Activated CD4-positive, alpha-beta T cell treated with anti-CD3 and anti-CD28 coated beads, Interleukin-2, amount 10 ng/mL, durations not matched to agents 24 days and 14 days (primary cell): ENCODE measurements at regions not wholly inside any gene's neighbourhood (a gene's known extent, or its start where the extent isn't known, plus 50 kb on each side); places are given as distances from the start of the nearest gene placed in this dataset.
A peak's percentile ranks its signal among the peaks of the same experiment; 100 is the strongest.

Experiments used
- DNase-seq: peaks from one replicate; pipeline ENCODE4 v3.0.0; 2022
- H3K27ac Mint-ChIP-seq: one replicate; pipeline ENCODE4 v1.8.0; 2022; ENCODE audit warnings: mild to moderate bottlenecking, mixed read lengths
- H3K27me3 Mint-ChIP-seq: one replicate; pipeline ENCODE4 v1.8.0; 2022; ENCODE audit warnings: mixed read lengths
- H3K36me3 Mint-ChIP-seq: one replicate; pipeline ENCODE4 v1.8.0; 2022; ENCODE audit warnings: low read depth, mild to moderate bottlenecking, mixed read lengths
- H3K4me1 Mint-ChIP-seq: one replicate; pipeline ENCODE4 v1.8.0; 2021; ENCODE audit warnings: mixed read lengths
- H3K4me3 Mint-ChIP-seq: one replicate; pipeline ENCODE4 v1.8.0; 2022; ENCODE audit warnings: mild to moderate bottlenecking, moderate library complexity, mixed read lengths
- H3K9me3 Mint-ChIP-seq: one replicate; pipeline ENCODE4 v1.8.0; 2021; ENCODE audit warnings: mixed read lengths
- intact Hi-C: fragments of 100-400 bp; cut with micrococcal nuclease; formaldehyde crosslinking; loops from one replicate; pipeline ENCODE4 v1.15.1; 2023

DNA sequence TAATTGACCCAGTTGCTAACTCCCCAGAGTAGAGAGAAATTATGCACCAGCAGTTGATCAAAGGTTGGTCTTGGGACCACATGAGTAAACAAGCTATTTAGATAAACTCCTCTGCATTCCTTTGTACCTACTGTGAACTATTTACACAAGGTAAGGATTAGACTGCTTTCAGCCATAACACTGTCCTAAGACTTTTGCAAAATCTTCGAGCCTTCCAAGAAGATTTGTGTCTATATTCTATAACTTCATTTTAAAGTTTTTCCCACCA is 108.5 kb upstream of the UNC13C start:
- no peak overlapping the region for H3K4me3 Mint-ChIP-seq
- no peaks in the 10 kb centered on the region for H3K27me3 Mint-ChIP-seq
- DNase-seq: no peak
- H3K27ac Mint-ChIP-seq: no peak overlapping the region
- intact Hi-C loops: no loop called here
- no peaks in the 10 kb centered on the region for H3K36me3 Mint-ChIP-seq
- H3K9me3 Mint-ChIP-seq: no peaks in the 10 kb centered on the region
- H3K4me1 Mint-ChIP-seq: no peaks in the 10 kb centered on the region

DNA sequence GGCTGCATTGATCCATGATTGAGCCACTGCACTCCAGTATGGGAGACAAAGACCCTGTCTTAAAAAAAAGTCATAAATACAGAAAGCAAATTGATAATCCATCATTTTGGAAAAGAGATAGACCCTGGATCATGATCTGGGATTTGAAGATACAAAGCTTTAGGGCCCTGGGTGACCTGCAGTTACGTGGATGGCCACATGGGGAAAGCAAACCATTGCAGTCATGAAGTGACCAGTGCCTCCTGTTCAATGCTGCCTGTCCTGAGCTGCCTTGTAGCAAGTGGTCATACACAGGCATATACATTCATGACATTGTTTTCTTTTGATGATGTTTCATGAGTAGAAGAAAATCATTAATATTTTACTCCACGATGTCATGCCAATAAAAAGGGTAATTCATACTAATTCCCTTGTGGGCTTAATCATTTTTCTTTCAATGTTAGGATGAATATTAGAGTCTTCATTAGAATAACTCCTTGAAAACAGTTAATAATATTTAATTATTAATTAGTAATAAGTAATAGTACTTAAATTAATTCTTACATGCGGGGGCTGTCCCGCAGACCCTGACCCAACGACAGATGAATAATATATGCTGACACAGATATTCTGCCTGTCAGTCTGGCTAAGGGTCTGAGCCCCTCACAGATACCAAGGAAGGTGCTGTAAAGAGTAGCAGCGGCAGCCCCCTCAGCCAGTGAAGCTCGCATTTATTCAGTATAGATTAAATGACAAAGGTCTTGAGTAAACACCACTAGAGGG is 109.0 kb upstream of the UNC13C start:
- no peaks in the 10 kb centered on the region for H3K27me3 Mint-ChIP-seq
- H3K9me3 Mint-ChIP-seq: no peaks in the 10 kb centered on the region
- no peak overlapping the region for H3K27ac Mint-ChIP-seq
- no peak overlapping the region for H3K4me3 Mint-ChIP-seq
- DNase-seq: peak; percentile 29
- no peaks in the 10 kb centered on the region for H3K4me1 Mint-ChIP-seq
- intact Hi-C loops: no loop called here
- no peaks in the 10 kb centered on the region for H3K36me3 Mint-ChIP-seq

GRCh38 chr15:53862386-53862785 is 102.9 kb upstream of the WDR72 start:
- Mint-ChIP-seq H3K4me1 (no peaks in the 10 kb centered on the region), H3K9me3 (no peaks in the 10 kb centered on the region), H3K4me3 (no peak overlapping the region), H3K36me3 (no peaks in the 10 kb centered on the region), H3K27me3 (no peaks in the 10 kb centered on the region), H3K27ac (no peak overlapping the region)
- DNase-seq: no peak
- intact Hi-C loops: no loop called here

DNA sequence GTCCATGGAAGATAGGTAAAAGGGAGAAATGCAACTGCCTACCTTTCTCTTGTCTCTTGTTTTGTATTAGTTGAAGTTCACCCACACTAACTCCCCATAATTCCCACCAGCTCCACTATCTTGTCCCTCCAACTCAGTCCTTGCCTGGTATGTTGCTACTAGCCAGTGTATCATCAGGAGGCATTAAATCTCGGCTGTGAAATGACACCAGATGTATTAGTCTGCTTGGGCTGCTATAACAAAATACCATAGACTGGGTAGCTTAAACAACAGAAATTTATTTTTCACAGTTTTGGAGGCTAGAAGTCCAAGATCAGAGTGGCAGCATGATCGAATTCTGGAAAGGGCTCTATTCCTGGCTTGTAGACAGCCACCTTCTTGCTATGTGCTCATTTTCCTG is 102.3 kb upstream of the WDR72 start:
- H3K9me3 Mint-ChIP-seq: no peaks in the 10 kb centered on the region
- no peaks in the 10 kb centered on the region for H3K27me3 Mint-ChIP-seq
- H3K36me3 Mint-ChIP-seq: no peaks in the 10 kb centered on the region
- intact Hi-C loops: no loop called here
- no peak overlapping the region for H3K27ac Mint-ChIP-seq
- no peak overlapping the region for H3K4me3 Mint-ChIP-seq
- no peaks in the 10 kb centered on the region for H3K4me1 Mint-ChIP-seq
- DNase-seq: no peak

- intact Hi-C loops: no loop called here
- no peaks in the 10 kb centered on the region for H3K36me3 Mint-ChIP-seq
Observed at GRCh38 chr15:53851110-53851848, 91.8 kb upstream of the WDR72 start.

GRCh38 chr15:53847745-53848144 is 88.3 kb upstream of the WDR72 start:
- Mint-ChIP-seq H3K27me3 (no peaks in the 10 kb centered on the region), H3K9me3 (no peaks in the 10 kb centered on the region)

More at GRCh38 chr15:53851110-53851848, 91.8 kb upstream of the WDR72 start:
- H3K4me1 Mint-ChIP-seq: no peaks in the 10 kb centered on the region
- H3K4me3 Mint-ChIP-seq: no peak overlapping the region
- no peaks in the 10 kb centered on the region for H3K27me3 Mint-ChIP-seq
- peaks cover 3% of the 10 kb centered on the region for H3K9me3 Mint-ChIP-seq
- no peak for DNase-seq
- H3K27ac Mint-ChIP-seq: no peak overlapping the region

DNA sequence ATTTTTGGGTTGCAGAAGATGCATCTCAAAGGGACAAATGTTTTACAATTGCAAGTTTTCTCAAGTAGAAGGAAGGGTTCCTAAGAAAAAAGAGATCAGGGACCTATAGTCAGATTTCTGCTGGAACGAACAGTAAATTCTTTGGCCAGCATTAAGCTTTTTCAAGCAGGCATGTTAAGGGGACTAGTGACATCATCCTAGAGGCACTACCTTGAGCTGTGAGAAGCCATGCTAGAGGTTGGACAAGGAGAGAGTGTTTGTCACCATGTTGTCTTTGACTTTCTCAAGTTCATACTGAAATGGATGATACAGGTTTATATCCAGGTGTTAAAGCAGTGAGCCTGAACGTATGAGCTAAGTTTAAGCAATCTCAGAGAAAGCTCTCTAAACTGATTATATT is 85.2 kb upstream of the WDR72 start:
- Mint-ChIP-seq H3K4me3 (no peak overlapping the region), H3K27me3 (no peaks in the 10 kb centered on the region)
- intact Hi-C loops: no loop called here

More at GRCh38 chr15:53847745-53848144, 88.3 kb upstream of the WDR72 start:
- Mint-ChIP-seq H3K4me3 (no peak overlapping the region), H3K36me3 (no peaks in the 10 kb centered on the region), H3K4me1 (no peaks in the 10 kb centered on the region), H3K27ac (no peak overlapping the region)
- intact Hi-C loops: no loop called here
- no peak for DNase-seq

DNA sequence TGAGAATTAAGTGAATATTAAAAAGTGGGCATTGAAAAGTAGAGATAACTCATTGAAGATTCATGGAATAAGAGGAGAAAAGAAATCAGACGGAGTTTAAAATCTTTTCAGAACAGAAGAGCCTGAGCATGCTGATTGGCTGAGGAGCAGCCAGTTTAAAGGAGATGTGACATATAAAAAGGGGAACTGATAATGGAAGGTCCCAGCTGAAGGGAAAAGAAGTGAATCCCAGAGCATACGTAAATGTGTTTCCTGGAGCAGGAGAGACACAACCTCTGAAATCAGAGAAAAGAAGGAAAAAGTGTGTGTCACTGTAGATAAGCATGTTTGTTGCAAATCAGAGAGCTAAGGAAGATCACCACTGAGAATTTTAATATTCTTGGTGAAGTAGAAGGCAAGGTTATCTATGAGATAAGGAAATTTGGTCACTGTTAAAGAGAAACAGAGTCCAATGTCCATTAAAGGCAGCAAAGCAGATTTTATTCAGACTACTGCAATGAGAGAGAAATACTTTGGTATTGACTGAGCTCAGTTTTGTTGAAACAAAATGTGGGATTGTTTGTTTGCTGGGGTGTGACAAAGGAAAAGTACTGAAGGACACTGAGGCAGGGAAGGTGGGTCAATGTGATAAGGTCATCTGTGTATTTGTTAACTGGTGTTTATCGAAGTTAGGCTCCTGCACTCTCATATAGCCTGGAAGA is 84.6 kb upstream of the WDR72 start:
- H3K4me3 Mint-ChIP-seq: no peak overlapping the region
- H3K27ac Mint-ChIP-seq: no peak overlapping the region
- H3K27me3 Mint-ChIP-seq: no peaks in the 10 kb centered on the region
- no peaks in the 10 kb centered on the region for H3K36me3 Mint-ChIP-seq
- intact Hi-C loops: no loop called here
- no peaks in the 10 kb centered on the region for H3K4me1 Mint-ChIP-seq
- DNase-seq: no peak
- no peaks in the 10 kb centered on the region for H3K9me3 Mint-ChIP-seq

More for the DNA sequence above, 85.2 kb upstream of the WDR72 start:
- DNase-seq: no peak
- Mint-ChIP-seq H3K27ac (no peak overlapping the region), H3K4me1 (no peaks in the 10 kb centered on the region), H3K9me3 (no peaks in the 10 kb centered on the region), H3K36me3 (no peaks in the 10 kb centered on the region)

GRCh38 chr15:53843166-53843565 is 83.7 kb upstream of the WDR72 start:
- Mint-ChIP-seq H3K27ac (no peak overlapping the region), H3K36me3 (no peaks in the 10 kb centered on the region), H3K4me3 (no peak overlapping the region), H3K27me3 (no peaks in the 10 kb centered on the region), H3K4me1 (no peaks in the 10 kb centered on the region), H3K9me3 (no peaks in the 10 kb centered on the region)
- intact Hi-C loops: no loop called here
- no peak for DNase-seq

DNA sequence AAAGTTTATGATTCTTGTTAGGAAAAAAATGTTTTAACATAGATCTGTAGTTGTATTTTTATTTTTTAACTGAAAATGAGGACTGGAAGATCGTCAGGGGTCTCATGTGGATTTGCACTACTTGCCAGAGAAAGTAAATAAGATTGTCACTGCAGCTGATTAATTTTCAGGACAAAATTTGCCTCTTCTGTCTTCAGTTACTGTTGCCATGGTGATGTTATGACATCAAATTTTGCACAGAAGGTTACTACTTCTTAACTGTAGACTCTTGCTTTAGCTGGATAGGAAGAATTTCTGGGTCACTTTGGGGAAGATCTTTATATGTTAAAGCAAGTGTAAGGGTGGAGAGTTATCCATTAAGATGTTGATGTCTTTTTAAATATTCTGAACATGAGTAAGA is 82.2 kb upstream of the WDR72 start:
- H3K4me1 Mint-ChIP-seq: no peaks in the 10 kb centered on the region
- no peak overlapping the region for H3K27ac Mint-ChIP-seq
- no peak overlapping the region for H3K4me3 Mint-ChIP-seq
- H3K27me3 Mint-ChIP-seq: no peaks in the 10 kb centered on the region
- intact Hi-C loops: no loop called here
- H3K9me3 Mint-ChIP-seq: no peaks in the 10 kb centered on the region
- no peak for DNase-seq
- no peaks in the 10 kb centered on the region for H3K36me3 Mint-ChIP-seq

- no peak for DNase-seq
- Mint-ChIP-seq H3K4me1 (no peaks in the 10 kb centered on the region), H3K36me3 (no peaks in the 10 kb centered on the region), H3K27me3 (no peaks in the 10 kb centered on the region), H3K9me3 (no peaks in the 10 kb centered on the region), H3K27ac (no peak overlapping the region), H3K4me3 (no peak overlapping the region)
- intact Hi-C loops: no loop called here
Observed at GRCh38 chr15:53840681-53841080, 81.2 kb upstream of the WDR72 start.

DNA sequence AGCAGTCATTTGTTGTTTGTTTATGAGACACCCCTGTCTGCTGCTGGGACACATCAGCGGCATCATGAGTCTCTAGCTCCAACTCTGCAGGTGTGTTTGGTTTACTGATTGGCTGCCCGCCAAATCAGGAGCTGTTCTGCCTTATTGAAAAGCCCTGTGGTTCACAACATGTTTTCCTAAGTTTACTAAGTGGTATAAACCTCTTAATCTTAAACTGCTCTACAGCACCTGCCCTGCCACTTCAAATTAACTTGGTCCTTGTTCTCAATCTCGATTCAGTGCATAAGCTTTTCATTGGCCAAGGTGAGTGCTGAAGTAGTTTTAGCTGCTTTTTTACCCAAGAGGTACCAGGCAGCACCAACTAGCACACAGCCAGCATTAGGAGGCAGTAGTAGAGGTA is 77.8 kb upstream of the WDR72 start:
- intact Hi-C loops: no loop called here
- no peaks in the 10 kb centered on the region for H3K27me3 Mint-ChIP-seq
- H3K9me3 Mint-ChIP-seq: no peaks in the 10 kb centered on the region
- H3K36me3 Mint-ChIP-seq: no peaks in the 10 kb centered on the region
- no peaks in the 10 kb centered on the region for H3K4me1 Mint-ChIP-seq
- H3K4me3 Mint-ChIP-seq: no peak overlapping the region
- DNase-seq: no peak
- H3K27ac Mint-ChIP-seq: no peak overlapping the region

DNA sequence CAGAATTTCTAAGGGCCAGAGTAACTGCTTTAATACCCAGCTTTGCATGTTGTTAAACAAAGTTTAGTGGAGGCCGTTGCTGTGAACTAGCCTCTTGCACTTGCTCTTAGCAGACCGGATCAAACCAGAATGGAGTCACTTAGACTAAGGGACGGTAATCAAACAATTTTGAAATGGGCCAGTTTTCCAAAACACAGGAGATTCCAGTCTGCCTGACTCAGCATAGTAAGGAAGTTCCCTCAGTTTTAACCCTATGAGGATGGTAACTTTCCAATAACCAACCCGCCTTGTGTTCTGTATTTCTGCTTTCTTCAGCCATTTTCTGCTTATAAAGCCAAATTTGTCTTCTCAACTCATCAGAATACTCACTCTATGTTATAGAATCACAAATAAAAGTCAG is 77.2 kb upstream of the WDR72 start:
- Mint-ChIP-seq H3K27me3 (no peaks in the 10 kb centered on the region), H3K4me3 (no peak overlapping the region), H3K27ac (no peak overlapping the region), H3K36me3 (no peaks in the 10 kb centered on the region), H3K4me1 (no peaks in the 10 kb centered on the region), H3K9me3 (no peaks in the 10 kb centered on the region)
- intact Hi-C loops: no loop called here
- no peak for DNase-seq

DNA sequence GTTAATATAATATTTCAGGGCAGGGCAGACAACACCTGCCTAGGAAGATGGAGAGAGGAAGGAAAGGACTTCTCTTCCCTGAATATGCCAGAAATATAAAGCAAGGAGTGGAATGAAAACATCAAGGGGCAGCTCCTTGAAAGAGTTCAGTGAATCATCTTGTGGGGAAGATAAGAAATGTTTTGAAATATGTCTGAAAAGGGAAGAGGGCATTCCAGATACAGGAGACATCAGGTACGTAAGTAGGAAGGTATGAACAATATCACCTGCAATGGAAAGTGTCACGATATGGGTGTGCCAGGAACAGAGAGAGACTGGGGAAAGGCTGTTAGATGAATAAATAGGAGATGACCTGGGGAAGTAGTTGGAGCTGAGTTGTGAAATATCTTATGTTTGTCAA is 75.8 kb upstream of the WDR72 start:
- Mint-ChIP-seq H3K9me3 (no peaks in the 10 kb centered on the region), H3K4me3 (no peak overlapping the region), H3K27ac (no peak overlapping the region), H3K36me3 (no peaks in the 10 kb centered on the region), H3K27me3 (no peaks in the 10 kb centered on the region), H3K4me1 (no peaks in the 10 kb centered on the region)
- intact Hi-C loops: no loop called here
- no peak for DNase-seq
